ENCODE measurements at regions not wholly inside any gene's neighbourhood (a gene's known extent, or its start where the extent isn't known, plus 50 kb on each side); places are given as distances from the start of the nearest gene placed in this dataset.

DNA sequence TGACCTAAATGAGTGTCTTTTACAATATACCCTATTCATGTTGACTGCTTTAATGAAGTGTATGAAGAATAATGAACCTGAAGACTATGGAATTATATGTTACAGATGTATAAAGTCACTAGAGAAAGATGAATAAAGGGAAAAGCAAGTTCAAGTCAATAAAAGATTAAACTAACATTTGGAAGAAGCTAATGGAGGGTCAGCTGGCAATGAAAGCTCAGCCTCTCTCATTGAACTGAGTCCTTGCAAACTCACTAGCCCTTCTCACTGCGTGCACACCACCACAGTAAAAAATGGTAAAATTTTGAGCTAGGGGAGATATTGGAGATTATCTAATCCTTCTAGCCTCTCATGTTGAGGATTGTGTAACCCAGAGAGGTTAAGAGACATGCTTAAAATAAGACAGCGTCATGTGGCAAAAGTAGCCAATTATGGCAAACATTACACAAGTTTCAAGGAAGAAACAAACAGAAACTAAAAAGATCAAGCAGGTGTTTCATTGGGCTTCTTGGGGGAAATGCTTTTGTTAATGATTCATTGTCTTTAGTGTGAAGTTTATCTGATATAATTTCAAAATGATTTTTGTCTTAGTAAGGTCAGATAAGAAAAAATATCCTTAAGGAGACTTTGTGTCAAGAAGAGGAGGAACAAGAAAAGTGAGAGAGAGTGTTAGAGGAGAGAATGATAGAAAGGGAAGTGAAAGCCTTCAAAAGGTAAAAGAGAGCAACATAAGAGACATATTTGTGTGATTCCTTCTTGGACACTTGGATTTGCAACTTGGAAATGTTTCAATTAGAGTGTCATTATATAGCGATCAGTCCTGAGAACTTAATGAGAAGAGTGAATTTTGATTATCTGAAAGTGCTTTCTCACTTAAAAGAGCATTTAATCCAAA is 893.7 kb upstream of the FAM98A start:
- H3K4me2 ChIP-seq: no peak overlapping the region
- Mint-ChIP-seq H3K27ac (no peak overlapping the region), H3K27me3 (ENCODE audit: insufficient read depth, low read depth) (peaks cover 4% of the 10 kb centered on the region), H3K36me3 (no peaks in the 10 kb centered on the region), H3K4me1 (no peaks in the 10 kb centered on the region), H3K4me3 (no peak overlapping the region), H3K9me3 (no peaks in the 10 kb centered on the region)
- H4K20me1 ChIP-seq (ENCODE audit: low read depth): no peaks in the 10 kb centered on the region
- H3F3A ChIP-seq (ENCODE audit: low read depth): no peaks in the 10 kb centered on the region
- no peak overlapping the region for H2AFZ ChIP-seq (replicated peaks)
- H3K27ac ChIP-seq: no peak overlapping the region
- H3K36me3 ChIP-seq: no peaks in the 10 kb centered on the region
- no peaks in the 10 kb centered on the region for H3K9me3 ChIP-seq (ENCODE audit: low read depth)
- no peaks in the 10 kb centered on the region for H3K4me1 ChIP-seq
- no peaks in the 10 kb centered on the region for H3K27me3 ChIP-seq
- H3K4me3 ChIP-seq: no peak overlapping the region
- no peak overlapping the region for H3K9ac ChIP-seq
- TF ChIP-seq EZH2 (IDR thresholded peaks at IDR 0.05) (no peak), EZH2phosphoT487 (IDR thresholded peaks at IDR 0.05) (no peak)
- TF ChIP-seq, protein P1, sequence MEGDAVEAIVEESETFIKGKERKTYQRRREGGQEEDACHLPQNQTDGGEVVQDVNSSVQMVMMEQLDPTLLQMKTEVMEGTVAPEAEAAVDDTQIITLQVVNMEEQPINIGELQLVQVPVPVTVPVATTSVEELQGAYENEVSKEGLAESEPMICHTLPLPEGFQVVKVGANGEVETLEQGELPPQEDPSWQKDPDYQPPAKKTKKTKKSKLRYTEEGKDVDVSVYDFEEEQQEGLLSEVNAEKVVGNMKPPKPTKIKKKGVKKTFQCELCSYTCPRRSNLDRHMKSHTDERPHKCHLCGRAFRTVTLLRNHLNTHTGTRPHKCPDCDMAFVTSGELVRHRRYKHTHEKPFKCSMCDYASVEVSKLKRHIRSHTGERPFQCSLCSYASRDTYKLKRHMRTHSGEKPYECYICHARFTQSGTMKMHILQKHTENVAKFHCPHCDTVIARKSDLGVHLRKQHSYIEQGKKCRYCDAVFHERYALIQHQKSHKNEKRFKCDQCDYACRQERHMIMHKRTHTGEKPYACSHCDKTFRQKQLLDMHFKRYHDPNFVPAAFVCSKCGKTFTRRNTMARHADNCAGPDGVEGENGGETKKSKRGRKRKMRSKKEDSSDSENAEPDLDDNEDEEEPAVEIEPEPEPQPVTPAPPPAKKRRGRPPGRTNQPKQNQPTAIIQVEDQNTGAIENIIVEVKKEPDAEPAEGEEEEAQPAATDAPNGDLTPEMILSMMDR (IDR thresholded peaks at IDR 0.05): no peak
- no peak for DNase-seq (ENCODE audit: low spot score)
- H3K79me2 ChIP-seq (ENCODE audit: low read depth): no peaks in the 10 kb centered on the region

GRCh38 chr2:34486965-34487364 is 887.9 kb upstream of the FAM98A start:
- no peak overlapping the region for H3K4me2 ChIP-seq
- TF ChIP-seq, protein P1 (IDR thresholded peaks at IDR 0.05): no peak
- no peak for TF ChIP-seq EZH2phosphoT487 (IDR thresholded peaks at IDR 0.05)
- no peak for TF ChIP-seq EZH2 (IDR thresholded peaks at IDR 0.05)
- H2AFZ ChIP-seq (replicated peaks): no peak overlapping the region

GRCh38 chr2:34481542-34481941 is 882.4 kb upstream of the FAM98A start:
- H2AFZ ChIP-seq (replicated peaks): no peak overlapping the region
- H3F3A ChIP-seq (ENCODE audit: low read depth): no peaks in the 10 kb centered on the region
- Mint-ChIP-seq H3K9me3 (no peaks in the 10 kb centered on the region), H3K27ac (no peak overlapping the region), H3K4me1 (no peaks in the 10 kb centered on the region), H3K4me3 (no peak overlapping the region), H3K36me3 (no peaks in the 10 kb centered on the region), H3K27me3 (ENCODE audit: insufficient read depth, low read depth) (no peaks in the 10 kb centered on the region)
- no peak overlapping the region for H3K9ac ChIP-seq
- no peaks in the 10 kb centered on the region for H3K79me2 ChIP-seq (ENCODE audit: low read depth)
- TF ChIP-seq EZH2phosphoT487 (IDR thresholded peaks at IDR 0.05): no peak
- TF ChIP-seq, protein P1 (IDR thresholded peaks at IDR 0.05): no peak
- no peak for TF ChIP-seq EZH2 (IDR thresholded peaks at IDR 0.05)
- no peak for DNase-seq (ENCODE audit: low spot score)
- H4K20me1 ChIP-seq (ENCODE audit: low read depth): no peaks in the 10 kb centered on the region
- H3K9me3 ChIP-seq (ENCODE audit: low read depth): no peaks in the 10 kb centered on the region
- no peaks in the 10 kb centered on the region for H3K4me1 ChIP-seq
- H3K27ac ChIP-seq: no peak overlapping the region
- H3K27me3 ChIP-seq: no peaks in the 10 kb centered on the region
- H3K4me3 ChIP-seq: no peak overlapping the region
- no peak overlapping the region for H3K4me2 ChIP-seq
- H3K36me3 ChIP-seq: no peaks in the 10 kb centered on the region

More at GRCh38 chr2:34486965-34487364, 887.9 kb upstream of the FAM98A start:
- Mint-ChIP-seq H3K36me3 (no peaks in the 10 kb centered on the region), H3K27ac (no peak overlapping the region), H3K4me3 (no peak overlapping the region), H3K27me3 (ENCODE audit: insufficient read depth, low read depth) (no peaks in the 10 kb centered on the region), H3K9me3 (no peaks in the 10 kb centered on the region), H3K4me1 (no peaks in the 10 kb centered on the region)
- H3K79me2 ChIP-seq (ENCODE audit: low read depth): no peaks in the 10 kb centered on the region
- no peak for DNase-seq (ENCODE audit: low spot score)
- no peaks in the 10 kb centered on the region for H3K9me3 ChIP-seq (ENCODE audit: low read depth)
- H3K4me1 ChIP-seq: no peaks in the 10 kb centered on the region
- no peaks in the 10 kb centered on the region for H4K20me1 ChIP-seq (ENCODE audit: low read depth)
- H3K9ac ChIP-seq: no peak overlapping the region
- no peak overlapping the region for H3K4me3 ChIP-seq
- H3K27ac ChIP-seq: no peak overlapping the region
- no peaks in the 10 kb centered on the region for H3K36me3 ChIP-seq
- H3F3A ChIP-seq (ENCODE audit: low read depth): no peaks in the 10 kb centered on the region
- H3K27me3 ChIP-seq: no peaks in the 10 kb centered on the region

Measured in neural progenitor cell (in vitro differentiated cells).